ENCODE measurements at regions not wholly inside any gene's neighbourhood (a gene's known extent, or its start where the extent isn't known, plus 50 kb on each side); places are given as distances from the start of the nearest gene placed in this dataset.

GRCh38 chr10:4344492-4344994 lies 481.5 kb upstream of the AKR1E2 start:
- TF ChIP-seq POLR2A (IDR thresholded peaks at IDR 0.05; ENCODE audit: low read depth, low read length): no peak
- TF ChIP-seq POLR2AphosphoS5 (IDR thresholded peaks at IDR 0.05; ENCODE audit: low read depth, low read length): no peak
- no peak for TF ChIP-seq PAX5 (IDR thresholded peaks at IDR 0.05; ENCODE audit: insufficient read depth, low read length, severe bottlenecking)
- no peak for TF ChIP-seq POU2F2 (IDR thresholded peaks at IDR 0.05; ENCODE audit: low read depth, low read length)
- TF ChIP-seq SPI1 (IDR thresholded peaks at IDR 0.05; ENCODE audit: low read depth, low read length): no peak
